Suppressor macrophage treated with lipopolysaccharide for 4 hours (primary cell): ENCODE measurements at regions not wholly inside any gene's neighbourhood (a gene's known extent, or its start where the extent isn't known, plus 50 kb on each side); places are given as distances from the start of the nearest gene placed in this dataset.
"Not testable (repeated sequence)": the region's sequence is repeated elsewhere in the genome, so short reads cannot be mapped to it uniquely, and the experiment has no call there.

Source experiments
- DNase-seq: peaks from one replicate; pipeline ENCODE4 v3.0.0-alpha.2; 2020

DNA sequence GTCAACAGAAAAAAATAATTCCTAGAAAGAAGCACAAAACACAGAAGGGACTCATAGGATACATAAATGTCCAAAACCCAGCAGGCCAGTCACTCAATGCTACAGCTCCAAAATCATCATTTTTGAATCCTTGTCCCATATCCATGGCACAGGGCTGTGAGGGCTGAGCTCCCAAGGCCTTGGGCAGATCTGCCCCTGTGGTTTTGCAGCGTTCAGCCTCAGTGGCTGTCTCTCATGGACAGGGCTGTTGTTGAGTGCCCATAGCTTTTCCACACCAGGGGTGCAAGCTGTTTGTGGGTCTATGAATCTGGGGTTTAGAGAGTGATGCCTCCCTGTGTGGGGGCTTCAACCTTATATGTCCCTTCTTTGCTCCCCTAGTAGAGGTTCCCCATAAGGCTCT lies 243.2 kb downstream of the CWH43 start:
- DNase-seq, result not testable (repeated sequence)

DNA sequence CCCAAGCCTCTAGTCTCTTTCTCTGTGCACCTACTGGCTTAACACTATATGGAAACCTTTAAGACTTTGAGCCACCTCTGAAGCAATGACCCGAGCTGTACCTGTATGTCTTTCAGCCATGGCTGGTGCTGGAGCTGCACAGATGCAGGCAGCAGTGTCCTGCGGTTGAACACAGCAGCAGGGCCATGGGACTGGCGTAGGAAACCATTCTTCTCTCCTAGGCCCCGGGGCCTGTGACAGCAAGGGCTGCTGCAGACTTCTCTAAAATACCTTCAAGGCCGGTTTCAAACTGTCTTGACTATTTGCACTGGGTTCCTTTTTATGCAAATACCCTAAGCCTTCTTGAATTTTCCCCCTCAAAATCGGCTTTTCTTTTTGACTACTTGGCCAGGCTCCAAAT lies 243.6 kb downstream of the CWH43 start:
- DNase-seq, result not testable (repeated sequence)

DNA sequence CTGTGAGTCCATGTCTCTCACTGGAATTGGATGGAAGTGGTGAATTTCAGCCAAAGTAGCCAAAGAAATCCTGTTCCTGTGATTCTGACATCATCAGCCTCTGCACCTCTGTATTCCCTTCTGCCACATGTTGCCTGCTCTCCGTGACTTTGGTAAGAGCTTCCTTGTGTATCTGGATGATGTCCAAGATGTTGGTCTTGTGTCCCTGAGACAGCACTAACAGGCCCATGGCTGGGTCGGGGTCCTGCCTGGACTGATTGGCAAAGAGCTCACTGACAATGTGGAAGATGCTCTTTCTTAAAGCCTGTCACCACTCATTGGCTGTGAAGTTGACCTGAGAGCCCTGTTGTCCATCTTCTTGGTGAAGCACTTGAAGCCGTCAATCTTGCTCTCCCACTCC lies 247.3 kb downstream of the CWH43 start:
- DNase-seq, result not testable (repeated sequence)

DNA sequence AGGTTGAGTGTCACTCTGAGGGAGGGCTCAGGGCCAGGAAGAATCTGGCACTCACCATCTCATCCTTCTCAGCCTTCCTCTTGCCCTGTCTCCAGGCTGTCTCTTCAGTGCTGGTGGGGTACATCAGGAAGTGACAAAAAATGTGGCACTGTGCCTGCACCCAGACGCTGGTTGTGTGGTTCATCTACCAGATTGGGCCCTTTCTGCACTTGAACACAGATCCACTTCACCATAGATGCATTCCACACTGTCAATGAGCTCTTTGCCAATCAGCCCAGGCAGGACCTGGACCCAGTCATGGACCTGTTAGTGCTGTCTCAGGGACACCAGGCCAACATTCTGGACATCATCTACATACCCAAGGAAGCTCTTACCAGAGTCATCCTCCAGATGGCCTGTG lies 247.7 kb downstream of the CWH43 start:
- not testable (repeated sequence) for DNase-seq

DNA sequence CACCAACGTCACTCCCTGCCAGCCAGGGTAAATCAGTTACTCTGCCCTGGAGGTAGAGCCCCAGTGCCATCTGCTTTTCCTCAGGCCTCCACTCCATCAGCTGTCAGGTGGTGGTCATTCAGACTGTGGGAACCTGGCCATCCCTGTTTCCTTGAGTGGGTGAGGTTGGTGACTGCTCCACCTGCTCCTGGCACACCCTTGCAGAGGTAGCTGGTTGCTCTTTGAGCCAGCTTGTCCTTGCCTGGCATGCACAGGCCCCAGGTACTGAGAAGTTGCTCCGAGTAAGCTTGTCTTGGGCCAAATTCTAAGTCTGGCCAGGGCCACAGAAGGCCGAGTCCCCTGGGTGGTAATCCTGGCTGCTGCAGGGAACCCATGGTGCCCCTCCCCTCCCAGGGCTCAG lies 248.3 kb downstream of the CWH43 start:
- DNase-seq, result not testable (repeated sequence)

DNA sequence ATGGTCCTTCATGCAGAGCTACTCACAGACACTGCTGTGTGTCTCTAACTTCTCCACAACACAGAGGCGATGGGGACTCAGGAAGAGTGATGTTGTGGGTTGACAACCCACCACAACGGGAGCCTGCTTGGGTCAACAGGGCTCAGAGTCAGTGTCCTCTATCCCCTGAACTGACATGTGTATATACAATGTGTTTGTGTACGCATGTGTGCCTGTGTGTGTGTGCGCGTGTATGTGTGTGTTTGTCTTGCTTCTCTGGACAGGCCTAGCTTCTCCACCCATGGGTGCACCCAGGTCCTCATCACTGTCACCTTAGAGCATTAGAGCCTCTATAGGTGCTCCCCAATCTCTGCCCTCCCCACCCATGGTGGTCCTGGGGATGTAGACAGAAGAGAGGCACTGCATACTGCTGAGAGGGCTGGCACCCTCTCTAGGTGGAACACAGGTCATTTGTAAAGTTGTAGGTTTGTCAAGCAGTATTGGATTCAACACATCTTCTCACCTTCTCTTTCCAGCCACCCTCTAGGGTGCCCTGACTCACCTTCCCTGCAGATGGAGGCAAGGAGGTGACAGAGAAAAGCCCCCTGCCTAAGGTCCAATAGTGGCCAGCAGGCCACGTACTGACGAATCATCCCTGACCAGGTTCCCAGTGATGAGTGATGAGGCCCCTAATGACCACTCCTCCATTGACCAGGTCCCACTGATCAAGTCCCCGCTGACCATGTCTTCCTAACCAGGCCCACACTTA lies 249.5 kb downstream of the CWH43 start:
- not testable (repeated sequence) for DNase-seq

DNA sequence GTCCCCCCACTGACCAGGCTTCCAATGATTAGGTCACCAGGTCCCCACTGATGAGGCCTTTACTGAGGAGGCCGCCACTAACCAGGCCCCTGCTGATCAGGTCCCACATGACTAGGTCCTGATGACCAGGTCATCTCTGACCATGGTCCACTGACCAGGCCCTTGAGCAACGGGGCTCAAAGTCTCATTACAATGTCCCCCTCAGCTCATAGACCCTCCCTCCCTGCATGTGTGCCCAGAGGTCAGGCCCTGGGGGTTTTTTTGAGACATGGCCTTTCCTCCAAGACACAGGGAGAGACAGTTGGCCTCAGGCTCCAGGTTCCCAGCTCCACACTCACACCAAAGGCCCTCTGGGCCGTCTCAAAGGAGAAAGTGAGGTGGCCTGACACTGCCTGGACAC lies 250.4 kb downstream of the CWH43 start:
- not testable (repeated sequence) for DNase-seq

DNA sequence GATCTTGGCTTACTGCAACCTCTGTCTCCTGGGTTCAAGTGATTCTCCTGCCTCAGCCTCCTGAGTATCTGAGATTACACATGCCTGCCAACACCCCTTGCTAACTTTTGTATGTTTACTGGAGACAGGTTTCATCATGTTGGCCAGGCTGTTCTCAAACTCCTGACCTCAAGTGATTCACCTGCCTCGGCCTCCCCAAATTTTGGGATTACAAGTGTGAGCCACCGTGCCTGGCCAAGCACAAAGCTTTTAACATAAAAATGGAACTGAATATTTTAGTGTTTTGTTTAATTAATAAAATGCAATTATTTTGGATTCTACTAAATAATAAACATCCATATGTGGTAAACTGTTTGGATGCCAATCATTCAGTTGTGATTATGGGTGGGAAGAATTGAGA lies 255.2 kb downstream of the CWH43 start:
- DNase-seq, result not testable (repeated sequence)

DNA sequence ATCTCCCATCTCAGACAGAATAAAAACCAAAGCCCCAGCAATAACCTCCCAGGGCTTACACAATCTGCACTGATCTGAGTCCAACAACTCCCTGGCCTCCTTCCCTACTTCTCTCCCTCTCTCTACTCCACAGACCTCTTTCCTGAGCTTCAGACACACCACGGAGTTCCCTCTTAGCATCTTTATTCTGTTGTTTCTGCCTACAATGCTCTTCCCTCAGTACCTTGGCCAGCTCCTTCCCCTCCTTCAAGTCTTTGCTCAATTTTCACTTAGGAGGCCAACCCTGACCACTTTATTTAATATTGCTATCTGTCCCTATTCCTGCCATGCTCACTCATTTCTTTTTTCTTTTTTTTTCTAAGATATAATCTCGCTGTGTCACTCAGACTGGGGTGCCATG lies 276.7 kb downstream of the CWH43 start:
- DNase-seq, result not testable (repeated sequence)

DNA sequence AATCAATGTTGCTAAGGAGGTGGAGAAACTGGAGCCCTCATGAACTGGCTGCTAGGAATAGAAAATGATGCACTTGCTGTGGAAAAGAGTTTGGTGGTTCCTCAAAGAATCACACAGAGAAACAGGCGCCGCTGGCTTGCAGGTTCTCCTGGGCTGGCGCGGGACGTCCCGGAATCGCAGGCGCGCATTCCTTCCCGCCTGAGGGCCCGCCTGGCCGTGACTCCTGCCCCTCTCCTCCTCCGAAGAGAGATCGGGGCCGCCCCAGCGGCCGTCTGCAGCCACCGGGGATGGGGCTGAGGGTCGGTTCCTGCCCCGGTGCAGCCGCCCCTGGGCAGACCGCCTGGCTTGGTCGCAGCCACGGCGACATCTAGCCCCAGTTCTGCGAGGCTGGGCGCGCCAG lies 284.4 kb downstream of the CWH43 start:
- DNase-seq, result not testable (repeated sequence)

DNA sequence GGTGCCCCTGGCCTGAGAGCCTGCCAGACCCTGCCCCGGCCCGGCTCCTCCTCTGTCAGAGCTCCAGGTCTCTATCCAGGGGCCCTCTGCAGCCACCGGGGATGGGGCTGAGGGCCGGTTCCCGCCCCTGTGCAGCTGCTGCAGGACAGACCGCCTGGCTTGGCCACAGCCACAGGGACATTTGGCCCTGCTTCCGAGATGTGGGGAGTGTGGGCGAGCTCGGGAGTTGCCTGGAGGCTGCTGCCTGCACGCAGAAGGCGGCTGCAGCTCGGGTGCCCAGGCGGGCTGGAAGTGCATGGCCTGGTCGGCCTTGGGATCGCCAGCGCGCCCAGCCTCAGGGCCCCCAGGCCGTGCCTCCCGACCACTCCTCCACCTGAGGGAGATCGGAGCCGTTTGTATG lies 284.8 kb downstream of the CWH43 start:
- DNase-seq, result not testable (repeated sequence)

DNA sequence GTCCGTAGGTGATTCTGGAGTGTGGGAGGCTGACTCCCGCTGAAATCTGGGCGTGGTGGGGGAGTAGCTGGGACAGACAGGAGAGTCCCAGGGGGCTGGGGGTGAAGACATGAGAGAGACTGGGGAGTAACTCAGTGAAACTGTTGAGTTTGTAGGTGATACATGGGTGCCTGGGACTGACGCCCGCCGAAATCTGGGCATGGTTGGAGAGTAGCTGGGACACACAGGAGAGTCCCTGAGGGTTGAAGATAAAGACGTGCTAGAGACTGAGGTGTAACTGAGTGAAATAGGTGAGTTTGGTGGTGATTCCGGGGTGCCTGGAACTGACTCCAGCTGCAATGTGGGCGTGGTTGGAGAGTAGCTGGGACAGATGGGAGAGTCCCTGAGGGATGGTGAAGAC lies 299.8 kb downstream of the CWH43 start:
- not testable (repeated sequence) for DNase-seq

DNA sequence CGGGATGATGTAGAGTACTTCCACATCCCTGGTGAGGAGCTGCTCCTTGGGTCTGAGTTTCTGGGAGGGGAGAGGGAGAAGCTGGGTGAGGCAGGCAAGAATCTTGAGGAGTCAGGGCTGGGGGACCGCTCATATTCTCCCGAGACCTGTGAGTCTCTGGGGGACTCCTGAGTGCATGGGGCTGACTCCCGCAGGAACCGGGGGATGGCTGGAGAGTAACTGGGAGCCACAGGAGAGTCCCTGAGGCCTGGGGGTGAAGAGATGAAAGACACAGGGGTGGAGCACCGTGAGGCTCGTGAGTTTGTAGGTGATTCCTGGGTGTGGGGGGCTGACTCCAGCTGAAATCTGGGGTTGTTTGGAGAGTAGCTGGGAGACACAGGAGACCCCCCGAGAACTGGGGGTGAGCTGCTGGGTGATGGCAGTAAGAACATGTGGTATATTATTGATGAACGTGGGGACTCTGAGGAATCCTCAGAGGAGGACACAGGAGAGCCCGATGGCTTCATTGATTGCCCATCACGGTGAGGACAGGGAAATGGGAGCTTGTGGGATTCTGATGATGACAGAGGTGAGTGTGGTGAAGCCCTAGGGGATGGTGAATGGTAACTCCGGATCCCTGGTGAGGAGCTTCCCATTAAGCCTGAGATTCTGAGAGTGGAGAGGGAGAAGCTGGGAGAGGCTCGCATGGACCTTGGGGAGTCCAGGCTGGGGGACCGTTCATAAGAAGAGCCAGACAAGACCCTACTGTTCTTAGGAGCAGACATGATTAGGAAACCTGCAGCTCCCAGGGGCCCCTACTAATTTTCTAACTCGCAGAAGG lies 301.1 kb downstream of the CWH43 start:
- not testable (repeated sequence) for DNase-seq

DNA sequence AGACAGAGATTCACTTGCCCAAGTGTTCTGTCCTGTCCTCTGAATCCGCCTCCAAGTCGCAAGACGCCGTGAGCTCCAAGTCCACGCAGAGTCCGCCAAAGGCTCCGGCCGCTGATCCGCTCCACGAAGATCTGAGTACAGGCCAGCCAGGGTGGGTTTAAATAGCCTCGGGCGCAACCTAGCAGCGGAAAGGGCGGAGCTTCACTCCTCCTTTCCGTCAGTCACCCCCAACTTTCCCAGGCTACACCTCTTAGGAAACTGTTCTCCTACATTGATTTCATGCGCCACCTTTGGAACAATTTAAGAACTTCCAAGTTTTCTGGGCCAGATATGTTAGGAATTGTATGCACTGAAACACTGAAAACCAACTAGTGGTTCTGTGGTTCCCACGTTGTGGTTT lies 301.8 kb downstream of the CWH43 start:
- not testable (repeated sequence) for DNase-seq

DNA sequence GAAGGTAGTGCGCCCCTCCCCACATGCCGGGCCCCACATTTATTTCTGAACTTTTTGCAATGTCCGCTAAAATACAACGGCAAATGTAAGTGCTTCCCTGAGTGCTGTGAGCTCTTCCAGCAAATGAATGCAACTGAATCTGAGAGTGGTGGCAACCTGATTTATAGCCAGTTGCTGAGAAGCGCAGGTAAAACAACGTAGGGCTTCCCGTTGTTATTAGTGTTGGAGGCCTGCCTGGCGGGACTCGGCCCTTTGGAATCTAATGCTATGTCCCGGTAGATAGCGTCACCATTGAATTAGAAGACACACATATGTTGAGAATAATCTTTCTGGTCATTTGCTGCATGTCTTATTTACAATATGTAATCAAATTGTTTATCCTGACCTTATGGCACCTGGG lies 302.7 kb downstream of the CWH43 start:
- DNase-seq, result peak; percentile 0

DNA sequence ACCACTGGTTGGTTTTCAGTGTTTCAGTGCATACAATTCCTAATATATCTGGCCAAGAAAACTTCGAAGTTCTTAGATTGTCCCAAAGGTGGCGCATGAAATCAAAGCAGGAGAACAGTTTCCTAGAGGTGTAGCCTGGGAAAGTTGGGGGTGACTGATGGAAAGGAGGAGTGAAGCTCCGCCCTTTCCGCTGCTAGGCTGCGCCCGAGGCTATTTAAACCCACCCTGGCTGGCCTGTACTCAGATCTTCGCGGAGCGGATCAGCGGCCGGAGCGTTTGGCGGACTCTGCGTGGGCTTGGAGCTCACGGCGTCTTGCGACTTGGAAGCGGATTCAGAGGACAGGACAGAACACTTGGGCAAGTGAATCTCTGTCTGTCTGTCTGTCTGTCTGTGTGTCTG lies 328.7 kb downstream of the CWH43 start:
- DNase-seq, result not testable (repeated sequence)

DNA sequence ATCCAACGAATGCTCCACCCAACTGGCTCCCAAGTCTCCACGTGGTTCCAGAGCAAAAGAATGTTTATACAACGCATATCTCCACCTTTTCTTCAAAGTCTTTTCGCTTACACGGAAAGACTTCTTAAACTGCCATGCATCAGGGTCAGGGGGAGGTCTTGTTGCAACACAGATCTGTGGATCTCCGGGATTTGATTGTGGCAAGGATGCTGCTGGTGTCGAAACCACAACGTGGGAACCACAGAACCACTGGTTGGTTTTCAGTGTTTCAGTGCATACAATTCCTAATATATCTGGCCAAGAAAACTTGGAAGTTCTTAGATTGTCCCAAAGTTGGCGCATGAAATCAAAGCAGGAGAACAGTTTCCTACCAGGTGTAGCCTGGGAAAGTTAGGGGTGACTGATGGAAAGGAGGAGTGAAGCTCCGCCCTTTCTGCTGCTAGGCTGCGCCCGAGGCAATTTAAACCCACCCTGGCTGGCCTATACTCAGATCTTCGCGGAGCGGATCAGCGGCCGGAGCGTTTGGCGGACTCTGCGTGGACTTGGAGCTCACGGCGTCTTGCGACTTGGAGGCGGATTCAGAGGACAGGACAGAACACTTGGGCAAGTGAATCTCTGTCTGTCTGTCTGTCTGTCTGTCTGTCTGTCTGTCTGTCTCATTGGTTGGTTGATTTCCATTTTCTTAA lies 334.8 kb downstream of the CWH43 start:
- not testable (repeated sequence) for DNase-seq

DNA sequence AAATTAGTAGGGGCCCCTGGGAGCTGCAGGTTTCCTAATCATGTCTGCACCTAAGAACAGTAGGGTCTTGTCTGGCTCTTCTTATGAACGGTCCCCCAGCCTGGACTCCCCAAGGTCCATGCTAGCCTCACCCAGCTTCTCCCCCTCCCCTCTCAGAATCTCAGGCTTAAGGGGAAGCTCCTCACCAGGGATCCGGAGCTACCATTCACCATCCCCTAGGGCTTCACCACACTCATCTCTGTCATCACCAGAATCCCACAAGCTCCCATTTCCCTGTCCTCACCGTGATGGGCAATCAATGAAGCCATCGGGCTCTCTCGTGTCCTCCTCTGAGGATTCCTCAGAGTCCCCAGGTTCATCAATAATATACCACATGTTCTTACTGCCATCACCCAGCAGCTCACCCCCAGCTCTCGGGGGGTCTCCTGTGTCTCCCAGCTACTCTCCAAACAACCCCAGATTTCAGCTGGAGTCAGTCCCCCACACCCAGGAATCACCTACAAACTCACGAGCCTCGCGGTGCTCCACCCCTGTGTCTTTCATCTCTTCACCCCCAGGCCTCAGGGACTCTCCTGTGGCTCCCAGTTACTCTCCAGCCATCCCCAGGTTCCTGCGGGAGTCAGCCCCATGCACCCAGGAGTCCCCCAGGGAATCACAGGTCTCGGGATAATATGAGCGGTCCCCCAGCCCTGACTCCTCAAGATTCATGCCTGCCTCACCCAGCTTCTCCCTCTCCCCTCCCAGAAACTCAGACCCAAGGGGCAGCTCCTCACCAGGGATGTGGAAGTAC lies 335.6 kb downstream of the CWH43 start:
- DNase-seq, result not testable (repeated sequence)

DNA sequence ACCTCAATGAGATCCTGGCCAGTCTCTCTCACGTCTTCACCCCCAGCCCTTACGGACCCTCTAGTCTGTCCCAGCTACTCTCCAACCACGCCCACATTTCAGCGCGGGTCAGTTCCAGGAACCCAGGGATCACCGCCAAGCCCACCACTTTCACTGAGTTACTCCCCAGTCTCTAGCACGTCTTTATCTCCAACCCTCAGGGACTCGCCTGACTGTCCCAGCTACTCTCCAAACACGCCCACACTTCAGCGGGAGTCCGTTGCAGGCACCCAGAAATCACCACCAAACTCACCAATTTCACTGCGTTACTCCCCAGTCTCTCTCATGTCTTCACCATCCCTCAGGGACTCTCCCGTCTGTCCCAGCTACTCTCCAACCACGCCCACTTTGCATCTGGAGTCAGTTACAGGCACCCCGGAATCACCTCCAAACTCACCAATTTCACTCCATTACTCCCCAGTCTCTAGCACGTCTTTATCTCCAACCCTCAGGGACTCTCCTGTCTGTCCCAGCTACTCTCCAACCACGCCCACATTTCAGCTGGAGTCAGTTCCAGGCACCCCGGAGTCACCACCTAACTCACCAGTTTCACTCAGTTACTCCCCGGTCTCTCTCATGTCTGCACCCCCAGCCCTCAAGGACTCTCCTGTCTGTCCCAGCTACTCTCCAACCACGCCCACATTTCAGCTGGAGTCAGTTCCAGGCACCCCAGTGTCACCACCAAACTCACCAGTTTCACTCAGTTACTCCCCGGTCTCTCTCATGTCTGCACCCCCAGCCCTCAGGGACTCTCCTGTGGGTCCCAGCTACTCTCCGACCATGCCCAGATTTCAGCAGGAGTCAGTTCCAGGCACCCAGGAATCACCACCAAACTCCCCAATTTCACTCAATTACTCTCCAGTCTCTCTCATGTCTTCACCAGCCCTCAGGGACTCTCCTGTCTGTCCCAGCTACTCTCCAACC lies 336.8 kb downstream of the CWH43 start:
- DNase-seq, result not testable (repeated sequence)

DNA sequence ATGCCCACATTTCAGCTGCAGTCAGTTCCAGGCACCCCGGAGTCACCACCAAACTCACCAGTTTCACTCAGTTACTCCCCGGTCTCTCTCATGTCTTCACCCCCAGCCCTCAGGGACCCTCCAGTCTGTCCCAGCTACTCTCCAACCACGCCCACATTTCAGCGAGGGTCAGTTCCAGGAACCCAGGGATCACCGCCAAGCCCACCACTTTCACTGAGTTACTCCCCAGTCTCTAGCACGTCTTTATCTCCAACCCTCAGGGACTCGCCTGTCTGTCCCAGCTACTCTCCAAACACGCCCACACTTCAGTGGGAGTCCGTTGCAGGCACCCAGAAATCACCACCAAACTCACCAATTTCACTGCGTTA lies 337.5 kb downstream of the CWH43 start:
- DNase-seq, result not testable (repeated sequence)
